ENCODE measurements at regions not wholly inside any gene's neighbourhood (a gene's known extent, or its start where the extent isn't known, plus 50 kb on each side); places are given as distances from the start of the nearest gene placed in this dataset.

GRCh38 chr7:81112731-81113130, 193.9 kb upstream of the SEMA3C start:
- POLR2A ChIA-PET (ENCODE audit: partially characterized antibody) = no interaction called here
- no peak overlapping the region for H3K23ac ChIP-seq (ENCODE audit: insufficient read length)
- H4K20me1 ChIP-seq (replicated peaks in 1 of 2; ENCODE audit: control insufficient read depth in 1 of 2, insufficient read depth in 2 of 2, low read length in 2 of 2) = no peaks in the 10 kb centered on the region
- H4K91ac ChIP-seq (replicated peaks; ENCODE audit: insufficient read length, low read length) = no peak overlapping the region
- H2BK5ac ChIP-seq (ENCODE audit: low read depth, low read length) = no peak overlapping the region
- H3K9me3 ChIP-seq (ENCODE audit: insufficient read depth in 2 of 2, low read depth in 1 of 2, low read length in 1 of 2) = no peaks in the 10 kb centered on the region
- no peaks in the 10 kb centered on the region for H3K79me1 ChIP-seq (ENCODE audit: low read depth, low read length)
- no peak overlapping the region for H2BK20ac ChIP-seq (ENCODE audit: low read length)
- H3K4ac ChIP-seq (replicated peaks; ENCODE audit: insufficient read length, low read depth, low read length) = no peak overlapping the region
- no peak overlapping the region for H2BK12ac ChIP-seq (ENCODE audit: low read depth, low read length)
- no peak overlapping the region for H3K4me3 ChIP-seq (ENCODE audit: extremely low read depth in 1 of 4, insufficient read depth in 2 of 4, low read depth in 3 of 4, low read length in 4 of 4)
- no peak overlapping the region for H3K14ac ChIP-seq (ENCODE audit: insufficient read length)
- H3K79me2 ChIP-seq (ENCODE audit: control insufficient read depth in 1 of 2, insufficient read depth in 2 of 2, low read length in 2 of 2) = no peaks in the 10 kb centered on the region
- FAIRE-seq (no peak), DNase-seq (ENCODE audit: low read depth in 1 of 2, low spot score in 2 of 2) (no peak)
- CTCF ChIA-PET (ENCODE audit: partially characterized antibody) = no interaction called here
- no peaks in the 10 kb centered on the region for H3K23me2 ChIP-seq (ENCODE audit: low read depth, low read length)
- no peak overlapping the region for H3K4me2 ChIP-seq (ENCODE audit: insufficient read depth in 1 of 2, low read depth in 2 of 2, low read length in 2 of 2)
- H2BK15ac ChIP-seq (ENCODE audit: low read length) = no peak overlapping the region
- no peak overlapping the region for H2AFZ ChIP-seq (ENCODE audit: low read length)
- TF ChIP-seq SRF (IDR thresholded peaks at IDR 0.05; ENCODE audit: low read depth, low read length) (no peak), CEBPB (IDR thresholded peaks at IDR 0.05; ENCODE audit: low read depth, low read length) (no peak), CTBP2 (IDR thresholded peaks at IDR 0.05; ENCODE audit: borderline replicate concordance, insufficient read depth, insufficient read length, low read length) (no peak), TAF7 (optimal IDR thresholded peaks at IDR 0.05; ENCODE audit: borderline replicate concordance, low read depth, low read length) (no peak), CHD1 (IDR thresholded peaks at IDR 0.05; ENCODE audit: low read depth, low read length) (no peak), TCF12 (IDR thresholded peaks at IDR 0.05; ENCODE audit: low read depth, low read length) (no peak), RNF2 (IDR thresholded peaks at IDR 0.05; ENCODE audit: borderline replicate concordance, low read depth, low read length, missing control alignments, poor library complexity, severe bottlenecking) (no peak), BCL11A (IDR thresholded peaks at IDR 0.05; ENCODE audit: low read depth in 2 of 2, low read length in 2 of 2) (no peak), SP1 (IDR thresholded peaks at IDR 0.05; ENCODE audit: low read depth, low read length) (no peak), CREB1 (IDR thresholded peaks at IDR 0.05) (no peak), MAX (IDR thresholded peaks at IDR 0.05) (no peak)
- no peak overlapping the region for H4K5ac ChIP-seq (ENCODE audit: insufficient read length, low read depth, low read length)
- H3K9ac ChIP-seq (replicated peaks in 1 of 4; ENCODE audit: extremely low read depth in 1 of 4, low read depth in 3 of 4, low read length in 3 of 4) = no peak overlapping the region
- H3K56ac ChIP-seq (replicated peaks; ENCODE audit: insufficient read length, low read depth, low read length) = no peak overlapping the region
- no peaks in the 10 kb centered on the region for H3K36me3 ChIP-seq (ENCODE audit: control insufficient read depth in 2 of 4, insufficient read depth in 4 of 4, low read length in 3 of 4)
- no peak overlapping the region for H4K8ac ChIP-seq (ENCODE audit: extremely low read depth, insufficient read depth, low read length)
- H3K27ac ChIP-seq (ENCODE audit: low read depth, low read length) = no peak overlapping the region
- no peaks in the 10 kb centered on the region for H3K27me3 ChIP-seq (replicated peaks in 1 of 4; ENCODE audit: control insufficient read depth in 3 of 4, extremely low read depth in 1 of 4, insufficient read depth in 3 of 4, low read length in 3 of 4)
- WGBS, 2 experiments (ENCODE audit: extremely low coverage in 1 of 2, insufficient coverage in 1 of 2, insufficient read length in 1 of 2, insufficient replicate concordance in 2 of 2, low coverage in 1 of 2, low lambda C conversion rate in 2 of 2, missing lambda C conversion rate in 1 of 2) = 56% methylated on average over 1 of the region's 1 CpG; no CpG with 5 or more reads in 1 of the 2 experiments
- no peak overlapping the region for H2AK5ac ChIP-seq (ENCODE audit: low read depth, low read length)
- H2BK120ac ChIP-seq (replicated peaks; ENCODE audit: low read depth, low read length) = no peak overlapping the region
- H3K18ac ChIP-seq (ENCODE audit: extremely low read depth, low read length) = no peak overlapping the region
- no peaks in the 10 kb centered on the region for H3K4me1 ChIP-seq (replicated peaks in 1 of 4; ENCODE audit: control insufficient read depth in 3 of 4, insufficient read depth in 4 of 4, low read length in 3 of 4)
